Spleen (tissue), 7 donors: ENCODE measurements at regions not wholly inside any gene's neighbourhood (a gene's known extent, or its start where the extent isn't known, plus 50 kb on each side); places are given as distances from the start of the nearest gene placed in this dataset.

Experiments
- CTCF ChIP-seq, 11 experiments: fragments of 200-600 bp in 7 of 11; fragments of 450-650 bp in 4 of 11; sonication (generic) in 4 of 11; IDR thresholded peaks in 8 of 11; conservative IDR thresholded peaks in 3 of 11; 1 replicate in 7 of 11; 2 replicates in 4 of 11; pipeline versions ENCODE4 v1.4.0 to v1.8.0; 2016 to 2021; ENCODE audit warnings: antibody characterized with exemption in 11 of 11, inconsistent platforms in 4 of 11, mild to moderate bottlenecking in 1 of 11
- POLR2A ChIP-seq, 3 donors: fragments of 450-650 bp; IDR thresholded peaks; one replicate each; pipeline ENCODE4 v1.5.1; 2017; ENCODE audit warnings: antibody characterized with exemption in 3 of 3, mild to moderate bottlenecking in 1 of 3
- donor health status: DM: no; HTN: no; CAD: no; lungs with moderate emphysema.
- donor health status: DM: no; HTN: no; CAD: no.
- donor health status: DM: no; HTN: no; CAD: no.

GRCh38 chr16:86762095-86762494, 183.7 kb downstream of the FOXL1 start:
- TF ChIP-seq POLR2A (IDR thresholded peaks at IDR 0.05) (no peak), CTCF (IDR thresholded peaks at IDR 0.05 in 8 of 11, conservative IDR thresholded peaks at IDR 0.05 in 3 of 11) (no peak)
